Stimulated activated CD4-positive, alpha-beta T cell treated with anti-CD3 and anti-CD28 coated beads, Interleukin-2, amount 100 ng/mL, for 24 hours (primary cell): ENCODE measurements at regions not wholly inside any gene's neighbourhood (a gene's known extent, or its start where the extent isn't known, plus 50 kb on each side); places are given as distances from the start of the nearest gene placed in this dataset.

Experiments used
- DNase-seq, 2 donors: peaks; one replicate each; pipeline ENCODE4 v3.0.0-alpha.2; 2020

GRCh38 chr7:41633690-41634089 is 69.2 kb downstream of the INHBA start:
- DNase-seq, result no peak

DNA sequence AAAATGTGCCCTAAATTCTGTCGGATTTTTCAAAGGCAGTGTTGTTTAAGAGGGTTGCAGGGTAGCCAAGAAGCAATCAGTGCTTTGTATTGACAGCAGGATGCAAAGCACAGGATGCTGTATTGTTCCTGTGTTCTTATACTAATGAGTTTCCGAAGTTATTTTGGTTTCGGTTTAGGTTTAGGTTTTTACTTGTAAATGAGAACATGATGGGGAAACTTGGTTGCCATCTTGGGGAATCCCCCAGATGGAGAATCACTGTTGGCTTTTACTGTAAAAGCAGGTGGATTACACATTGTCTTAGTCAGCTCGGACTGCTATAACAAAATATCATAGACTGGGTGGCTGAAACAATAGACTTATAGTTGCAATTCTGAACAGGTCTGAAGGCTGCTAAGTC is 72.1 kb downstream of the INHBA start:
- DNase-seq, result no peak

- no peak for DNase-seq
These were observed 73.2 kb downstream of the INHBA start for GRCh38 chr7:41629711-41630111.

- no peak for DNase-seq
These were observed 74.0 kb downstream of the INHBA start for GRCh38 chr7:41628901-41629300.

DNA sequence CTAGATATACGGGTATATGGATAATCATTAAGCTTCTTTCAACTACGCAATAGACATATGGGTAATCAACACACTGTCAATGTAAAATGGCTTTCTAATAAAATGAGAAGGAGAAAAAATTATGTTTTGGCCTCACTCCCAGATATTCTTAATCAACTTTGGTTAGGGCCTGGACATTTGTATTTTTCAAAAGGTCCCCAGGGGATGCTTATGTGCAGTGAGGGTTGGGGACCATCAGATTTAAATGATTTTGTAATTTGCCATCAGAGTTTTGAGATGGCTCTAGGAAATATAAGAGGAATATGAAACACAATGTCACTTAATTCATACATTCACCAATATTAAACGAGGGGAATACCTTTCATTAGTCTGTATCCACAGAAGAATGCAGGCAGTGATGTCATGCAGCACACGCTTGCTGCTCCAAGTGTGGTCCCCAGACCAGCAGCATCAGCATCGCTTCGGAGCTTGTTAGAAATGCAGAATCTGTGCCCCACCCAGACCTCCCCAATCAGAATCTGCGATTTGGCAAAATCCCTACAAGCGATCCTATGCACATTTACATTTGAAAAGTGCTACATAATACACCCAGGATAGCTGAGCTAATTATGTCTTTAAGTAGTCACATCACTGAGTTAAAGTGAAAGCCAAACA is 75.1 kb downstream of the INHBA start:
- DNase-seq, result no peak

- DNase-seq, result no peak
These were observed 78.1 kb downstream of the INHBA start for GRCh38 chr7:41624818-41625217.

- DNase-seq, result no peak
These were observed 80.7 kb downstream of the INHBA start for GRCh38 chr7:41621953-41622831.

GRCh38 chr7:41617987-41618386 is 84.9 kb downstream of the INHBA start:
- no peak for DNase-seq

DNA sequence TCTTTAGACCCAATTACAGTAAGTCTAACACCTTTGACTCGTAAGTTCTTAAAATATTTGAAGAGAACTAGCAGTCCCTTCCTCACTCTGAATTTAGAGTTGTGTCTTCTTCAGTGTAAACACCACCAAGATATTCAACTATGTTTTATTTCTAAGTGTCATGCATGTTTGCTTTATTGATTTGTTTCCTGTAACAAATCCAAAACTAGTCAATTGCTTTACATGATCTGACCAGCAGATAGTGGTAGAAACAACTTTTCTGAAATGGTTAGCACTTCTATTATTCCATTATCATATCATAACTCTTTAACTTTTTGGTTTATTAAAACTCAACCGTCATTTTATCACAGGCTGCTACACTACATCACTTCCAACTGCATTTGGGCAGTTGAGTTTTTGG is 90.1 kb downstream of the INHBA start:
- no peak for DNase-seq

DNA sequence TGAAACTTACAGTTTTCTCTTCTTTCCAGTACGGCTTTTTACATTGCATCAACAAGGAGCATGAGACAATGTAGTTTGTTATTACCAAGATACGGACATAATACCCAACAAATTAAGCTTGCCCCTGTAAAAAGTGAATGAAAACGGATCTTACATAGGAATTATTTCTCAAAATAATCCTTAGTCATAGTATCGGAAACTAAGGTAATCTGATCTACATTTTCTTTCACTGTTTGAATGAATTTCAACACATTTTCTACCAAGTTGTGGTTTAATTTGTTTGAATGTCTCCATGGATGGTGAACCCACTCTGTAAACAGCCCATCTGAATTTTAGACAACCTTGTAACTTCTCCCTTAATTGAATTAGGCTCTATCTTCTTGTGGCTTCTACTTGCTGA is 90.5 kb downstream of the INHBA start:
- DNase-seq, result no peak

GRCh38 chr7:41608447-41608846 is 94.4 kb downstream of the INHBA start:
- DNase-seq, result no peak

DNA sequence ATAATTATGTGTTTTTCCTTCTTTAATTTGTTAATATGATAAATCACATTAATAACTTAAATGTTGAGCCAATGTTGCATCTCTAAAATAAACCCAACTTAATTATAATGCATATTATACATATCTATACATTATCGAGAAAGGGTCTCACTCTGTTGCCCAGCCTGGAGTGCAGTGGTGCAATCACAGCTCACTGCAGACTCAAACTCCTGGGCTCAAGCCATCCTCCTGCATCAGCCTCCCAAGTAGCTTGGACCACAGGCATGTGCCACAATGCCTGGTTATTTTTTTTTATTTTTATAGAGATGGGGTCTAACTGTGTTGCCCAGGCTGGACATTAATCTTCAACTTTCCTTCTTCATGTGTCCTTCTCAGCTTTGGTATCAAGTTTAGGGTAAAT is 98.9 kb downstream of the INHBA start:
- no peak for DNase-seq

DNA sequence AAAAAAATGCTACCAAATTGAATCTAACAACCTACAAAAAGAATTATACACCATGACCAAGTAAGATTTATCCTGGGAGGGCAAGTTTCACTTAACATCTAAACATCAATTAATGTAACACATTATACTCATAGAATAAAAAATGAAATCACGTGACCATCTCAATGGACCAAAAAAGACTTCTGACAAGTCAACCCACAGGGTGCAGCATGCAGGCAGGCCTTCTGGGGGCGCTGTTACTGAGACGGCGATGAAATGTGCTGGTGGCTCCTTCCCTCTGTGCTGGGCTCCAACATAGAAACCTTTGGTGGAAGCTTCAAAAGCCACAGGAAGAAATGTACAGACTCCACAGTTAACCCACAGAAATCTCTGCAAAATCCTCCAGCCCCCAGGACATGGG is 103.1 kb downstream of the INHBA start:
- DNase-seq, result no peak

DNA sequence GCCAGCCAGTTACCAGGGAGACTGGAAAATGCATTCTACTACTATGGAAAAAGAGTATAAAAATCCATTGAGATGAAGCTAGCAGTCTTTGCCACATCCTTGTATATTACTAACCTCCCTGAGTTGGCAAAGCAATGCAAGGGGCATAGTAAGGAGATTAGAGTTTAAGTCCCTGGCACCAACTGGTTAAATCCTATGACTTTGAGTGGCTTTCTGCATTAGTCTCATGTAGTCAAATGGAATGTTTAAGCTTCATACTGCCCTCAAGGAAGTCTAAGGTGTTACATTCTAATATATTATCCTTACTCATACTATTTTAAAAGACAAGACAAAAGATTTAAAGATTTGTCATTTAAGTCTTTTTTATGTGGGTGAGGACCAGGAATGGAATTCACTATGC is 110.1 kb downstream of the INHBA start:
- no peak for DNase-seq

GRCh38 chr7:41592236-41592635 is 110.7 kb downstream of the INHBA start:
- no peak for DNase-seq

GRCh38 chr7:41590986-41591385 is 111.9 kb downstream of the INHBA start:
- DNase-seq, result no peak

DNA sequence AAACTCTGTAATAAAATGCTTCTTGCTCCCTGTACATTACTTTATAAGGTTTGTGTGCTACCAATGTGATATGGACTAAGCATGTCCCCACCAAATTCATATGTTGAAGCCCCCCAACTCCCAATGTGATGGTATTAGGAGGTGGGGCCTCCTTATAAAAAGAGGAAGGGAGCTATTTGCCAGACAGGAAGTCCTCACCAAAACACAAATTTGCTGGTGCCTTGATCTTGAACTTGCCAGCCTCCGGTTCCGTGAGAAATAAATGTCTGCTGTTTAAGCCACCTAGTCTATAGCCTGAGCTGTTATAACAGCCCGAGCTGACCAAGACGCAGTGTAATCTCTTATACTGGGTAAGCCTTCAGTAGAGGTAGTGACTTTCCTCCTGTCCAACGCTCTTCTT is 114.5 kb downstream of the INHBA start:
- DNase-seq, result no peak

GRCh38 chr7:41586931-41587640 is 115.8 kb downstream of the INHBA start:
- DNase-seq, result no peak

DNA sequence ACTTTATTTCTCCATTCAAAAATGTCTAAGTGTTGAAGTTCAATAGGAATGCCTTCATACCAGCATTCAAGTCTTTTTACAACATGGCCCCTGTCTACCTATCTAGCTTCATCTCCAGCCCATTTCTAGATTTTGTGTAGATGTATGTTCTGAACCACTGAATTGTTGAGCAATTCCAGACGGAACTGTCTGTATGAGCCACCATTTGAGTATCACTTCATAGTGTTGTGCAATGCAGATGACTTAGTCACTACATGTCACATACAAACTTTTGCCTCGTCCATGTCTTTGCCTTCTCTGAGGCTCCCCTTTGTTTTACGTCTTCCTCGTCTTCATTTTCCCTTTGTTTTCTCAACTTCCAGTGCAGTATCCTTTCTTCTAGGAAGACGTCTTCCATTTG is 118.1 kb downstream of the INHBA start:
- DNase-seq, result no peak

DNA sequence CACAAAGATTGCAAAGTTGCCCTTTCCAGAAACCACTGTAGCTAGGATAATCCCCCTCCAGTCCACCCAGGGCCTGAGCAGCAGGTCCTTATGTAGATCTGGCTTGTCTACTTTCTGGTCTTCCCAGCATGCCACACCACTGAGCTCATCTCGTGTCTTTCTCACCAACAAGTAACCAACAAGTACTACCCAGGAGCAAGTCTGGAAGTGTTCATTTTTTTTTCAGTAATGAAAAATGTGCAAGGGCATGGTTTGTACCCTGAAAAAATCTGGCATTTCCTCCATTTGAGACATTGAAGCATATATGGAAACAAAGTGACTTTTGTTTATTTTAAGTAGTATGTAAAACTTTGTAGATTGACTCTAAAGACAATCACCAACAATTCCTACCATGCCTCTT is 120.8 kb downstream of the INHBA start:
- DNase-seq, result no peak

DNA sequence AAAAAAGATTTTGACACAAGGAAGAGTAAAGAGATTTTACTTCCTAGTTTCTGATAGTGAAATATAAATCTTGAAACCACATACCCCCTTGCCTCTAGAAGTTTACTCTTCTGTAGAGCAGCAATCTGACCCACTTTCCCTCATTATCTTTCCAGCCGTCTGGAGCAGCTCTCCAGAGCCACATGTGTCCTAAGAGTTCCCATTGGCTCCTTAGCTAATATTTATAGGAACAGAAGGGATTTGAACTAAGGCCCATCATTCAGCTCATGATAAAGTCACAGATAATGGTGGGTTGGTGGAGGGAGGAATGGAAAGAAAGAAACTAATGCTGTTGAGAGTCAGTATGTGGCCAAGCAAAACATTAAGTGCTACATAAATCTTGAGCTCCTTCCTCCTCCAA is 121.8 kb downstream of the INHBA start:
- DNase-seq, result no peak

DNA sequence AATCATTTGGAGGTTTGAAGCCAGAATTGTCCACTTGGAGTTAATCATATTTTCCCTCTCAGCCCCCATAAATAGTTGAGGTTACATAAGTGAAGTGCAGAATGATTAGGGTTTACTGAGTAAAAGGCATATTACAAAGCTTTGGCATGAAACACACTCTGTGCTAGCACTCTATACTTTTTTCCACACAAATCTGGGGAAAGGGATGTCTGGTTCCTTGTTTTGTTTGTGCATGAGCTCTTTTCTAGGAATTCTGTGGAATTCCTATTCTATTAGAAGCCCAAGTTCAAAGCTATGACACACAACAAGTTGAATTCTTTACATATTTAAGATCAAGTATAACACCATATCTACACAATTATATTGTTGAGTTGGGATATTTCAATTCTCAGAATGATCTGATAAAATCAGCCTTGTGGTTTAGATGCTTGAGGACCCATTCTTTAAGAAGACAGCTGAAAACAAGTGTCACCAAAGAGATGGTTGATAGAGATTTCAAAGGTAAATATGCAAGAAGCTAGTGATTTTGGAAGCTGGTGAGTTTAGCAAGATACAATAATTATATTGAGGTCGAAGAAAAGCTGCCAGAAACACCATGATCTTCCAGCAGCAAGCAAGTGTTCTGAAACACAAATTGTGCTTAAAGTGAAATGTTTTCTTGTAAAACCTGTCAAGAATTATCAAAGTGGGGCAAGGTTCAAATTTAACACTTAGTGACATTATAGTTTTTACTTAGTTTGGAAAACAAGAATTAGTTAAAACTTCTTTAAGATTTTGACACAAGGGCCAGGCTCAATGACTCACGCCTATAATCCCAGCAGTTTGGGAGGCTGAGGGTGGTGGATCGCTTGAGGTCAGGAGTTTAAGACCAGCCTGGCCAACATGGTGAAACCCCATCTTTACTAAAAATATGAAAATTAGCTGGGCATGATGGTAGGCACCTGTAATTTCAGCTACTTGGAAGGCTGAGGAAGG is 122.6 kb downstream of the INHBA start:
- no peak for DNase-seq

GRCh38 chr7:41578700-41579099 is 124.2 kb downstream of the INHBA start:
- DNase-seq, result no peak
